Endothelial cell of umbilical vein (primary cell): ENCODE measurements at regions not wholly inside any gene's neighbourhood (a gene's known extent, or its start where the extent isn't known, plus 50 kb on each side); places are given as distances from the start of the nearest gene placed in this dataset.

Experiments
- BruUV-seq: library from RNA; stranded (reverse); fragments of 400-500 nt; replicated peaks from 2 replicates; lab custom pipeline; 2021; lab: Mats Ljungman, UMichigan
- CTCF ChIA-PET: fragments of 300-600, 350-600 bp; sonication (Branson Sonifier 250); formaldehyde crosslinking; loops from one replicate; lab custom pipeline; 2021; ENCODE audit warnings: antibody characterized with exemption, inconsistent platforms; lab: Charles Lee
- POLR2A ChIA-PET: fragments of 300-600, 350-600 bp; sonication (Branson Sonifier 250); formaldehyde crosslinking; loops from one replicate; lab custom pipeline; 2021; ENCODE audit warnings: antibody characterized with exemption, inconsistent platforms; lab: Charles Lee
- DNase-seq: peaks from one replicate; pipeline ENCODE4 v3.0.0-alpha.2; 2011; ENCODE audit warnings: low read depth, low spot score
- FAIRE-seq: peaks from 2 replicates; lab custom pipeline; 2011; peaks lifted over from hg19 to GRCh38; lab: Jason Lieb, UNC
- H2AFZ ChIP-seq: 2 replicates; pipeline ENCODE4 v1.6.0; 2012; ENCODE audit warnings: low read depth, low read length, control low read depth, inconsistent platforms
- H3K27ac ChIP-seq: 2 replicates; pipeline ENCODE4 v1.5.1; 2011; ENCODE audit warnings: low read depth, mild to moderate bottlenecking, control low read depth, low read length, moderate library complexity; ENCODE audit not compliant: insufficient read depth
- H3K27me3 ChIP-seq, 2 experiments: 2 replicates each; pipeline versions ENCODE4 v1.6.0 to v1.6.1; 2011; ENCODE audit warnings: low read length in 2 of 2, mixed read lengths in 1 of 2; ENCODE audit not compliant: control insufficient read depth in 2 of 2, insufficient read depth in 2 of 2
- H3K36me3 ChIP-seq, 2 experiments: 2 replicates in 1 of 2; 3 replicates in 1 of 2; pipeline ENCODE4 v1.5.1; 2011; ENCODE audit warnings: low read length in 2 of 2, mild to moderate bottlenecking in 1 of 2, moderate library complexity in 1 of 2; ENCODE audit not compliant: control insufficient read depth in 2 of 2, insufficient read depth in 2 of 2; ENCODE audit errors: extremely low read depth in 1 of 2
- H3K4me1 ChIP-seq: 3 replicates; pipeline ENCODE4 v1.5.1; 2011; ENCODE audit warnings: mild to moderate bottlenecking, low read length; ENCODE audit not compliant: control insufficient read depth, insufficient read depth; ENCODE audit errors: extremely low read depth
- H3K4me2 ChIP-seq: 2 replicates; pipeline ENCODE4 v1.6.1; 2011; ENCODE audit warnings: low read length, control low read depth, mixed read lengths; ENCODE audit not compliant: insufficient read depth
- H3K4me3 ChIP-seq, 3 experiments: fragments of 200-600 bp in 1 of 3; sonication (generic), shearing (Covaris generic) in 1 of 3; replicated peaks in 1 of 3; 2 replicates each; pipeline ENCODE4 v1.5.1; 2011 to 2016; ENCODE audit warnings: control low read depth in 3 of 3, low read length in 3 of 3, mild to moderate bottlenecking in 2 of 3, inconsistent platforms in 1 of 3, low read depth in 1 of 3, moderate library complexity in 1 of 3; ENCODE audit not compliant: insufficient read depth in 1 of 3
- H3K79me2 ChIP-seq: 2 replicates; pipeline ENCODE4 v1.6.0; 2012; ENCODE audit warnings: low read length, inconsistent platforms; ENCODE audit not compliant: control insufficient read depth, insufficient read depth
- H3K9ac ChIP-seq: replicated peaks from 2 replicates; pipeline ENCODE3; 2011; ENCODE audit warnings: low read length, control low read depth; ENCODE audit not compliant: insufficient read depth; ENCODE audit errors: extremely low read depth
- H3K9me1 ChIP-seq: replicated peaks from 3 replicates; pipeline ENCODE4 v1.6.0; 2011; ENCODE audit warnings: mild to moderate bottlenecking, low read length; ENCODE audit not compliant: control insufficient read depth, insufficient read depth; ENCODE audit errors: extremely low read depth
- H3K9me3 ChIP-seq: replicated peaks from 2 replicates; pipeline ENCODE4 v1.5.1; 2012; ENCODE audit warnings: low read length, inconsistent platforms; ENCODE audit not compliant: control insufficient read depth, insufficient read depth
- H4K20me1 ChIP-seq: replicated peaks from 2 replicates; pipeline ENCODE3; 2011; ENCODE audit warnings: mild to moderate bottlenecking, low read length; ENCODE audit not compliant: control insufficient read depth, insufficient read depth; ENCODE audit errors: extremely low read depth
- CTCF ChIP-seq, 2 donors: IDR thresholded peaks; 1 replicate in 1 of 2; 2 replicates in 1 of 2; pipeline ENCODE4 v1.5.1; 2011; ENCODE audit warnings: low read length in 2 of 2, mild to moderate bottlenecking in 2 of 2, moderate library complexity in 2 of 2, control low read depth in 1 of 2, inconsistent platforms in 1 of 2, low read depth in 1 of 2; ENCODE audit not compliant: insufficient read depth in 1 of 2; ENCODE audit errors: extremely low read depth in 1 of 2
- EZH2 ChIP-seq: IDR thresholded peaks from 2 replicates; pipeline ENCODE4 v1.6.1; 2012; ENCODE audit warnings: borderline replicate concordance, low read depth, mild to moderate bottlenecking, moderate library complexity, low read length, inconsistent platforms; ENCODE audit not compliant: severe bottlenecking
- FOS ChIP-seq: IDR thresholded peaks from 2 replicates; pipeline ENCODE4 v1.6.1; 2011; ENCODE audit warnings: mild to moderate bottlenecking, low read length, moderate library complexity, borderline replicate concordance; ENCODE audit not compliant: insufficient read depth
- GATA2 ChIP-seq: IDR thresholded peaks from 2 replicates; pipeline ENCODE4 v1.7.0; 2011; ENCODE audit warnings: low read depth, mild to moderate bottlenecking, moderate library complexity, mixed read lengths, low read length; ENCODE audit not compliant: insufficient read length, insufficient read depth
- JUN ChIP-seq: IDR thresholded peaks from 2 replicates; pipeline ENCODE4 v1.6.1; 2011; ENCODE audit warnings: borderline replicate concordance, low read depth; ENCODE audit not compliant: insufficient read length, insufficient read depth
- MYC ChIP-seq: IDR thresholded peaks from one replicate; pipeline ENCODE4 v1.6.1; 2011; ENCODE audit warnings: mild to moderate bottlenecking, low read depth, low read length
- POLR2A ChIP-seq: IDR thresholded peaks from 2 replicates; pipeline ENCODE4 v1.6.1; 2012; ENCODE audit warnings: low read depth, mild to moderate bottlenecking, control low read depth, low read length
- POLR2AphosphoS5 ChIP-seq: IDR thresholded peaks from 2 replicates; pipeline ENCODE4 v1.6.1; 2012; ENCODE audit warnings: low read depth, mild to moderate bottlenecking, control low read depth, low read length, moderate library complexity; ENCODE audit not compliant: insufficient read depth
- dilution Hi-C: fragments of 300-500 bp; cut with MboI; formaldehyde crosslinking; loops from one replicate; pipeline ENCODE4 v1.15.0; 2019; ENCODE audit warnings: low sequenced_read_pairs; ENCODE audit not compliant: extremely low pct_ligation_motif_present
- intact Hi-C: fragments of 100-400 bp; cut with micrococcal nuclease; formaldehyde crosslinking; loops from one replicate; pipeline ENCODE4 v1.10.0; 2022
- TF ChIP-seq, protein P1 (sequence below): IDR thresholded peaks from 2 replicates; pipeline ENCODE4 v1.6.1; 2011; ENCODE audit not compliant: insufficient read depth, insufficient read length

DNA sequence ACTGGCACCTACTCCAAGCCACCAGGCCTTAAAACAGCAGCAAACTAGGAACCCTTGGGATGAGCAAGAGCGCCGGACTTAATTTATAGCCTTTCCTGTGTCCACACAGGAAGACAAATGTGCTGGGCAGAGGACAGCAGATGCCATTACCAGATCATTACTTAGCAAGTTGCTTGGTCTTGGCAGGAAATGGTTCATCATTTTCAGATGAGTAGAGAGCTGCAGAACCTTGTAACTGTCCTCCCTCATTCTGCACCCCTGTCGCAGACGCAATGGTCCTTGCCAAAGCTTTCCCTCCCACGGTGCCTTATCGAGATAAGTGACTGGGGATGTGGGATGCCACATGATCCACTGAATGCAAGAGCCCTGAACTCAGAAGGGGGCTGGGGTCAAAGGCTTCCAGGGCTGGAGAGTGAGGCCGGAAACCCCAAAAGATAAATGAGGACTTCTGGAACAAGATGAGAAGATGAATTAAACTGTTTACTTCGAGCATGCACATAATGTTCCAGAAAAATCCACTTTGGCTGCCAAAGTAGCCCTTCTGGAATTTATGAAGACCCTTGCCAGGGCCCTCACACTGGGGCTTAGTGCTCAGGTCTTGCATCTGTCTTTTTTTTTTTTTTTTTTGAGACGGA, 145.6 kb upstream of the ZNF32 start:
- ChIA-PET CTCF (no interaction called here), POLR2A (no interaction called here)
- H3K4me1 ChIP-seq = no peaks in the 10 kb centered on the region
- no peak overlapping the region for H2AFZ ChIP-seq
- H3K27me3 ChIP-seq = peaks cover 2 to 3% of the 10 kb centered on the region in 2 experiments
- BruUV-seq = no TSS peak
- dilution Hi-C loops (no loop called here), intact Hi-C loops (no loop called here)
- no peak overlapping the region for H3K27ac ChIP-seq
- H3K4me2 ChIP-seq = no peak overlapping the region
- H3K79me2 ChIP-seq = no peaks in the 10 kb centered on the region
- FAIRE-seq (no peak), DNase-seq (no peak)
- no peaks in the 10 kb centered on the region for H3K36me3 ChIP-seq
- H3K9me3 ChIP-seq = no peaks in the 10 kb centered on the region
- H3K9ac ChIP-seq = no peak overlapping the region
- H4K20me1 ChIP-seq = no peaks in the 10 kb centered on the region
- no peak overlapping the region for H3K4me3 ChIP-seq
- H3K9me1 ChIP-seq = no peaks in the 10 kb centered on the region
- TF ChIP-seq CTCF (IDR thresholded peaks at IDR 0.05; ENCODE audit: extremely low read depth in 1 of 2, insufficient read depth in 1 of 2, low read depth in 1 of 2, low read length in 2 of 2) (no peak), FOS (no peak), GATA2 (no peak), JUN (no peak), POLR2AphosphoS5 (no peak), POLR2A (no peak), EZH2 (no peak), MYC (no peak)
- TF ChIP-seq, protein P1, sequence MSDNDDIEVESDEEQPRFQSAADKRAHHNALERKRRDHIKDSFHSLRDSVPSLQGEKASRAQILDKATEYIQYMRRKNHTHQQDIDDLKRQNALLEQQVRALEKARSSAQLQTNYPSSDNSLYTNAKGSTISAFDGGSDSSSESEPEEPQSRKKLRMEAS = no peak
